ENCODE measurements at regions not wholly inside any gene's neighbourhood (a gene's known extent, or its start where the extent isn't known, plus 50 kb on each side); places are given as distances from the start of the nearest gene placed in this dataset.
"Not testable (repeated sequence)": the region's sequence is repeated elsewhere in the genome, so short reads cannot be mapped to it uniquely, and the experiment has no call there.

DNA sequence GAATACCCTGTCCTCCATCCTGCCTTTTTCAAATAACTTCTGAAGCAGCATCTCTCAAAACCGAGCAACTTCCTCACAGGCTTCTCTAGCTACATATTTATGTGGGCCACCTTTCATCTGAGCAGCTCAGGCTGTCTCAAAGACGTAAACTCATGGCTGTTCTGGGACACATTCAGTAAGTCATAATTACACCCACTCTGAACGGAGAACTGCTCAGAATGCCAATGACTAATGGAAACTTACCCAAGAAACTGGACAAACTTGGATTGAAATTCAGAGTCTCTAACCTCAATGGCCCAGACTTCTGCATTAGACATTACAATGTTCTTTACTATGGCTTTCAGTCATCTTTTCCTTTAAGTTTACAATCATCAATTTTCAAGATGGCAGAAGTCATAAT, 145.2 kb downstream of the RAD51AP2 start:
- POLR2A ChIA-PET, result no interaction called here
- CTCF ChIA-PET, result no interaction called here

DNA sequence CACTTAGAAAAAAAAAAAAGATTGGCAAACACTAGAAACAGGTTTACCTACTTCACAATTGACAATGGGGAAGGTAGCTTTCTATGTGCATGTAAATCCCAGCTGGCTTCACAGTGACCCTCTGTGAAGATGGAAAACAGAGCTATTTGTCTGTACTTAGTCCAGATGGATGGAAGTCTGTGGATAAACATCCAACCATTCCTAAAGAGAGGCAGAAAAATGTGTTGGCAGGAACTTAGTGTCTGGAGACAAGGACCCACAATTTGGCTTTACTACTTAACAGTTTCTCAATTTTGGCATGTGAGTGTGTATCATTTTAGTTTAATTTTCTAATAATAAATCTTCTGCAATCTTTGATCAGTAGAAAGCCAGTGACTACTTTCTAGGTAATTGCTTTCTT, 154.4 kb downstream of the RAD51AP2 start:
- POLR2A ChIA-PET, result no interaction called here
- CTCF ChIA-PET, result no interaction called here

DNA sequence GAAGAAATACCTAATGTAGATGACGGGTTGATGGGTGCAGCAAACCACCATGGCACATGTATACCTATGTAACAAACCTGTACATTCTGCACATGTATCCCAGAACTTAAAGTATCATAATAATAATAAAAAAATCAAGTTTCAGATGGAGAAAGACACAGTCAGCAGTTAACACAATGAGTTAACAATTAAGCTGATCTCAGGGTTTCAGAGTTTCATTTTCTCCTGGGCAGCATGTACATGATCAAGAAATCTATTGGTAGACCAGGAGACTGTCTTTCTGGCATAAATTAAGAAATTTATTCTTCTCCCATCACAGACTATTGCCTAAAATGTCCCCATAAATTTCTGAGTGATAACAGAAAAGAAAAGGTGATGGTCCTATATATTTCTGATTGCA, 155.3 kb downstream of the RAD51AP2 start:
- ChIA-PET CTCF (no interaction called here), POLR2A (no interaction called here)

DNA sequence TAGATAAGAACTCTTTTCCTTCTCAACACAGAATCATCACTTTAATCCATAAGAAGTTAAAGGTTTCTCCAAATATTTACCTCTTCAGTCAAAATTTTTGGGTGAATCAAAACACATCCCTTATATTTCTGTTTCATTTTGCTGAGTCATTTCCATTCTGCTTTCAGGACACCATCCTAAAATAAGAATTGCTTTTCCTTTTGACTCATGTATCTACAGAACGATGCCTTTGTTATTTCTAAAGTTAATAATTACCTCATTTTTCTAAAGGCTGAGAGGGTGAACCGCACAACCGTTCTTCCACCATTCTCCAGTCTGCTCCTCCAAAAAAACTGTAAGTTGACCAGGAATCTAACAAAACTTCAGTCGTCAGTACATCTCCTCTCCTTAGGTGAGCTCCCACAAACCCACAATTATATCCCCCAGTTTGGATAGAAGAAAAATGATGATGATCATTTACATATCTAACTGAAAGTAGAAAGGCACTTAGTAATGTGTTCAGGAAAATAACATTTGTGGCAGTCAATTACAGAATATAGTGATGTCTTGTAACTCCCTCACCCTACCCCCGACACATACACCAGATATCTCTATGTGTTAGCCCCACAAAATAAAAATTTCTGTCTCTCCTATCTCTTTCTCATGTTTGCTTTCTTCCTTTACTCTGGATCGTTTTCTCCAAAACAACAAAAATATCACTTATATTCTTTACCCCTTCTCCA, 162.5 kb downstream of the RAD51AP2 start:
- ChIA-PET POLR2A (no interaction called here), CTCF (no interaction called here)

DNA sequence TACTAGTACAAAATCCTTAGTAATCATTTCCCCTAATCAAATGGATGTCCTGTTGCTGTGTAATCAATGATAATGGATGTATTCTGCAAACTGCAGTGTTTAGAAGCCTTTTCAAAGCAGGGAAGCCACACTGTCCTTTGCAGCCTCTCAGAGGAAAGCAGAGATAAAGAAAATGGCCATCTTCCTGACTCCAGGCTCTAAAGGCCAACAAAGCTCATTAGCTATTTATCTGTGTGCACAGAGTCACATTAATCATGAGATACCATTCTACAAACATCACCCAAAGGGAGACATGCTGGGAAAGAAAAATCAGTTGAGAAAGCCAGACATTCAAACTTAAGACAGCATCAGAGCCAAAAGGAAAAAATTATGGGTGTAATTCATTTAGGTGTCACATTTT, 165.0 kb downstream of the RAD51AP2 start:
- POLR2A ChIA-PET, result no interaction called here
- CTCF ChIA-PET, result no interaction called here

DNA sequence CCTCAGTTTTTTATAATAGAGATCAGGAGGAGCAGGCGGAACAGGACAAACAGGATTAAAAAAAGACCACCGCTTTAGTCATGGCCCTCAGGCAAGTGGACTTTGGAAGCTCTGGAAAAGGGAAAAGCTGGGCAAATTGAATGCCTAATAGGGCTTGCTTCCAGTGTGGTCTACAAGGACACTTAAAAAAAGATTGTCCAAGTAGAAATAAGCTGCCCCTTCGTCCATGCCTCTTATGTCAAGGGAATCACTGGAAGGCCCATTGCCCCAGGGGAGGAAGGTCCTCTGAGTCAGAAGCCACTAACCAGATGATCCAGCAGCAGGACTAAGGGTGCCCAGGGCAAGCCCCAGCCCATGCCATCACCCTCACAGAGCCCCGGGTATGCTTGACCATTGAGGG, 175.5 kb downstream of the RAD51AP2 start:
- CTCF ChIA-PET, result not testable (repeated sequence)

DNA sequence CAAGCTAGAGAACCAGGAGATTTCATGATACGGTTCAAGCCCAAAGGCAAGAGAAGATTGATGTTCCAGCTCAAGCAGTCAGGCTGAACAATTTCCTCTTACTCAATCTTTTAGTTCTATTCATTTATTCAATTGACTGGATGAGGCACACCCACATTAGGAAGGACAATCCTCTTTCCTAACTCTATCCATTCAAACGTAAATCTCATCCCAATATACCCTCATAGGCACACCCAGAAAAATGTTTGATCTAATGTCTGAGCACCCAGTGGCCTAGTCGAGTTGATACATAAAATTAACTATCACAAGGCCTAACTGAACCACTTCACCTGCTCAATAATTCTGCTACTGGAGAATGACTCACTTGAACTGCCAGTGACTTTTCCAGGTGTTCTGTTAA, 180.7 kb downstream of the RAD51AP2 start:
- ChIA-PET CTCF (no interaction called here), POLR2A (no interaction called here)

More for the DNA sequence above, 175.5 kb downstream of the RAD51AP2 start:
- POLR2A ChIA-PET, result not testable (repeated sequence)

DNA sequence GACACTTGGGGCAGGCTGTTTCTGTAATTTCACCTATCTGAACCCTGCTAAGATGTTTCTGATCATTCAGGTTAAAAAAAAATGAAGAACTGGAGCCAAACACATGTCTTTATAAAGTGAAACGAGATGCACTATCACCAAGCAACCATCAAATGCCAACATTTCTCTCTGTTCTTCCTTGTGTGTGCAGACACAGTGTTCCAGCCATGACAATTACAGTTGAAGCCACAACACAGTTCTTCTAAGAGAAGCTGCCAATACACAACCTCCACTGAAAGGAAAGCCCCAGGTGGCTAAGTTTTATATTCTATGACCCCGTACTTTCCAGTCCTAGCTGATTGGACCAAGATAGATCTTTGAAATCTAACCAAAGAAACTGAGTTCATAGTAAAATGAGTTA, 181.8 kb downstream of the RAD51AP2 start:
- CTCF ChIA-PET, result no interaction called here
- POLR2A ChIA-PET, result no interaction called here

DNA sequence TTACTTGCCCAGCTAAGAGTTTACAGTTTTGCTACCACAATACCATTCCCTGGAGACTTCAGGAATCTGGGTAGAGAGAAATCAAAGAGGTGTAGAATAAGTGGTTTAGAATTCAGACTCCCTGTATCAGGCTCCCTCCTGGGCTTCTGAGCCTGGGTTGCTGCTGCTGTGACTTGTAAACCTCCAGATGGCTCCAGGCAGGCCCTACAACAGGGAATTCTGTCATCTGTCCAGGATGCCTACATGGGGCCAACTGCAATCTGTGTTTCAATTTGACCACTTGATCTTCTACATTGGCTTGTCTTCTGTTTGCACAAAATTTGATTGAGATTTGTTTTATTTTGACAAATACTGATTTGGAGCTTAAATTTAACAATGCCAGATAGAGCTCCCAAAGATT, 183.9 kb downstream of the RAD51AP2 start:
- ChIA-PET POLR2A (no interaction called here), CTCF (no interaction called here)

DNA sequence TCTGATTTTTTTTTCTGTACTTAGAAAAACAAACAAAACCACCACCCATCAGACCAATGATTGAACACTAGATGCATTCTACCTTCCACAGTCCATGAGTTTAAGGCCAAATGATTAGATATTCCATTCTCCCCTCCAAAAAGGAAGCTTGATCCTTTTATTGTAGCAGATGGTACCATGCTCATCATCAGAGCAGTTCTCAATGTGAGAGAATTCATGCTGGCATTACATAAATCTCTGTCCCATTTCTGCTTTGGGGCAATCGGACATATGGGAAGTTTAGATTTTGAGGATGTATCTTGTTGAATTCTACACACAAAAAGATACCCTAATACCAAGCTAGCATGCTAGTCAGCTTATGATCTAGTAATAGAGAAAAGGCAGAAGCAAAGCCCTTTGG, 186.6 kb downstream of the RAD51AP2 start:
- POLR2A ChIA-PET, result no interaction called here
- CTCF ChIA-PET, result no interaction called here

DNA sequence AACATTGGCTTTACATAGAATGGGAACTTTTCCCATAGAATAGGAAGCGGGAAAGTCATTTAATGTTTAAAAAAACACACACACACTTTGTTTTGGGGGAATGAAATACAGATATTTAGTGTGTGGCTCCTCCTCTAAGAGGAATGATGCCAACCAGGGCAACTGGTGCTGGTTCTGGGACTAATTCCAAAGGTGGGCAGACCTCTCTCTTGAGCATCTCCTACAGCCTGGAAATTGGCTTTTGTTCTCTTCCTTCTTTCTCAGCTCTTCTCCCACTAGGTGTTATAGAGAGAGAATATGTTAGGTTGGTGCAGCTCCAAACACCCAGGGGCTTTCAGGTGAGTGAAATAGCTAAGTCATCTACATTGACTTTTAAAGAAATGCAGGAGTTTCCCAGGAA, 190.1 kb downstream of the RAD51AP2 start:
- POLR2A ChIA-PET, result no interaction called here
- CTCF ChIA-PET, result no interaction called here

DNA sequence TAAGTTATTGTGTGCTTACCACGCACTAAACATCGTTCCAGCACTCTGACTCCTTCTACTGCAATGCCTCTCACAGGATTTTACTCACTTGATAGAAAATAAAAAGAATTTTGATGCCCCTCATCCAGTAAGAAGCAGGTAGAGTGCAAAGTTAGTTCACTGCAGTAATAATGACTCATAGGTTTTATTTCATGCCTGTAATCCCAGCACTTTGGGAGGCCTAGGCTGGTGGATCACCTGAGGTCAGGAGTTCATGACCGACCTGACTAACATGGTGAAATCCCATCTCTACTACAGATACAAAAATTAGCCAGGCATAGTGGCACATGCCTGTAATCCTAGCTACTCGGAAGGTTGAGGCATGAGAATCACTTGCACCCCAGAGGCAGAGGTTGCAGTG, 190.6 kb downstream of the RAD51AP2 start:
- CTCF ChIA-PET, result no interaction called here
- POLR2A ChIA-PET, result no interaction called here

DNA sequence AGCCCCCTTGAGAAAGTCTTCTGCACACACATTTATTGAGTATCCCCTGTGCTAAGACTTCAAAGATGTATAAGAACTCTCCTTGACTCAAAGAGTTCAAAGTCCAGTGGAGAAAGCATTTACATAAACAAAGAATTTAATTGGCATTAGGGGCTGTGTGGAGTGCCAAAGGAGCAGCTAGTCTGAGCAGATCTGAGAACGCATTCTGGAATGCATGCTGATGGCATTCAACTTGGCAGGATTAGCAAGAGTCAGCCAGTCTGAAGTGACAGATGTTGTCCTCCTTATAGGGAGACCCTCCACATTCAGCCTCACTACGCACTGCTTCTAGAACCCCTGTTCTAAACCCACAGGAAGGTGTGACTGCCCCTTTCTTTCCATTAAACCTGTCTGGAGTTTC, 191.5 kb downstream of the RAD51AP2 start:
- CTCF ChIA-PET, result no interaction called here
- POLR2A ChIA-PET, result no interaction called here

DNA sequence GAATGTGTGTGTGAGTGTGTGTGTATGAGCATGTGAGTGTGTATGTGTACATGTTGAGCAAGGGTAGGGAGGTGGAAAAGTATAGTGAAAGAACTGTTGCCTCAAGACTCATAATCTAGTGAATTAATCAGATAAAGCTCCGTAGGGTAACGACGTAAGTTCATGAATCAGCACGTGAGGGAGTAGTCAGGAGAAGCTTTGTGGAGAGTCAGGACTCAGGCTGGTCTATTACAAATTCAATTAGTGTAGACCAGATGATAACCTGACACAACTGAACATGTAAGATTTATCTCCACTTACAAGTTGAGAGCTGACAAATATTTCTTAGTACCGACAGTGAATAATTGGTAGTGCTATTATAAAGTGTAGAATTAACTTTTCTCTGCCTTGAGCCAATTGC, 194.5 kb downstream of the RAD51AP2 start:
- POLR2A ChIA-PET, result no interaction called here
- CTCF ChIA-PET, result no interaction called here

DNA sequence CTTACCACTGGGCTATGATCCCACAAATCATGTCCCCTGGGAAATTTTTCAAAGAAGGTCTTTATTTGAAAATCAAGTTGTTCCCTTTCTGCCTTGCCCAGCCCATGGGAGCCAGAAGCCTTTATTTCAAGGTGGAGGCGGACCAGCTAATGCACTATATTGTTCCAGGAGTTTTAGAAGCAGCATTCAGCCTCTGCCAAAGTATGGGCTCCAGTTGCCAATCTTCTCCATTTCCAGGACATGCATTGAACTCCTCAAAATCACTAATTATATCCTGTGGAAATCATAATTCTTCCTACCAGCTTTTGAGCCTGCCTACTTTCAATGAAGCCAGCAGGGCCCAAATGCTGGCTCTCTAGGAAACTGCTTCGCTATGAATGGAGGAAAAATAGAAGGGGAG, 195.8 kb downstream of the RAD51AP2 start:
- ChIA-PET CTCF (no interaction called here), POLR2A (no interaction called here)

DNA sequence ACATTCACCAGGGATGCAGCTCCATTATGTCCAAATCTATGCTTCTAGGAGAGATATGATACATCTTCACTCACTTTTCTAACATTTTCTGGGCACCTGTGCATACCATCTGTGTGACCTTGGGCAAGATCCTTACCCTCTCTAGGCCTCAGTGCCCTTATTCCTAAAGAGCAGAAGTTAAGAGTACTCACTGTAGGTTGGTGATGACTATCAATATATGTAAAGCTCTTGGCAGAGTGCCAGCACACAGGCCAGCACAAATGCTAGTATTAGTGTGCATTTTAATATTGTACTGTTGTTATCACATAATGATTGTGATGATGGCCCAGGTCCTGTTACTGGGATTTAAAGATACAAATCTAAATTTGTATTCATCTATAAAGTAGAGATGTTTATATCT, 199.2 kb downstream of the RAD51AP2 start:
- CTCF ChIA-PET, result no interaction called here
- POLR2A ChIA-PET, result no interaction called here

DNA sequence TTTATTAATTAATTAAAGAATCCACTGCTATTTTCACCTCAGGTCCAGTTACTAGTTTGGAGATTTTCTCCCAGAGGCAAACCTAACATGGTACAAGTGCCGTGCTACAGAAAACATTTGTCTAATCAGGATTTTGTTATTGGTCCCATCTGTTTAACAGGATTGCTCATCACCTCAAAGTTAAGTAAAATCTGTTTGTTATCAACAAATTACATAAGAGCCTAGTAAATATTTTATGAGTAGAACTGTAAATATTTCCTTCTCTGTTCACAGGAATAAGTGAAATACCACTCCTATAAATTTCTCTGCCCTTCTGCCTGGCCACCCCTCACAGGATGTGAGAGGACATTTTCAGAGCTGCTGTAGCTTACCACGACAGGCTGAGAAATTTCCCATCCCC, 200.2 kb downstream of the RAD51AP2 start:
- POLR2A ChIA-PET, result no interaction called here
- CTCF ChIA-PET, result no interaction called here

DNA sequence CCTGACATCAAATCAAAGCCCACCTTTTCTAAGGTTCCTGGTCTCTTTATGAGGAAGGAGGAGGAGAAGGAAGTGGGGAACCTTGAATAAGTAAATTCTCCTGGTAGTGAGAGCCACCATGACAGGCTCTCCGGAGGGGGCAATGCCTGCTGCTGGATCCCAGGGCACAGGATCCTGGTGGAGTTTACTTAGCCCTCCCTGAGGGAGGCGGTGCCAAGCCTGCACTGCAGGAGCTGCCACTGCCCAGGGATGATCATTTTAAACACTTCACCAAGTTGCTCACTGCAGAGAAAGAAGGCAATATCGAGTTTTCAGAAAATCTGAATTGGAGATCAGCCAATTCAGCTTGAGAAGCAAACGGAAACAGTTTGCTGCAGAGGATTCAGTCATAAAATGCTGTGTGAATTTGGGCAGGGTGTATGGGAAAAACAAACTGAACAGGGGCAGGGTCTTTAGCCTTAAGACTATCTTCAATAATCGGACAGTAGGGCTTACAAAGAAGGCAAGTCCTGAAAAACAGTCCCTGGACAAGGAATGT, 200.7 kb downstream of the RAD51AP2 start:
- ChIA-PET POLR2A (no interaction called here), CTCF (no interaction called here)

DNA sequence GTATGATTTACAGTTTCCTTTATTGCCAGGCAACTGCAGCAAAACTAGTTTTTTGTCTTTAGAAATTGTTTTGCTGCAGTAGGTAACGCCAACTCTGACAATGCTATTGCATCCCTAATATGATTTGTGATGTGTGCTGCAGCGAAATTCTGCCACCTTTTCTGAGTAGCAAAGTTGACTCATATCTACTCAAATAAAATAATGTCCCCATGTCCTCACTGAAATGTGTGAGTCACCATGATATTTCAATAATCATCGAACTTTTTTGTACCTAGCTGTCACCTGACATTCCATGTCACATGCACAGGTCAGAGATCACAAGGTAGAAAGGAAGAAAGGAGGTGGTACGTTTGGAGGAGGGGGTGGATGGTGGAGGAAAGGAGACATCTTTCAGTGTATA, 205.0 kb downstream of the RAD51AP2 start:
- POLR2A ChIA-PET, result no interaction called here
- CTCF ChIA-PET, result no interaction called here

DNA sequence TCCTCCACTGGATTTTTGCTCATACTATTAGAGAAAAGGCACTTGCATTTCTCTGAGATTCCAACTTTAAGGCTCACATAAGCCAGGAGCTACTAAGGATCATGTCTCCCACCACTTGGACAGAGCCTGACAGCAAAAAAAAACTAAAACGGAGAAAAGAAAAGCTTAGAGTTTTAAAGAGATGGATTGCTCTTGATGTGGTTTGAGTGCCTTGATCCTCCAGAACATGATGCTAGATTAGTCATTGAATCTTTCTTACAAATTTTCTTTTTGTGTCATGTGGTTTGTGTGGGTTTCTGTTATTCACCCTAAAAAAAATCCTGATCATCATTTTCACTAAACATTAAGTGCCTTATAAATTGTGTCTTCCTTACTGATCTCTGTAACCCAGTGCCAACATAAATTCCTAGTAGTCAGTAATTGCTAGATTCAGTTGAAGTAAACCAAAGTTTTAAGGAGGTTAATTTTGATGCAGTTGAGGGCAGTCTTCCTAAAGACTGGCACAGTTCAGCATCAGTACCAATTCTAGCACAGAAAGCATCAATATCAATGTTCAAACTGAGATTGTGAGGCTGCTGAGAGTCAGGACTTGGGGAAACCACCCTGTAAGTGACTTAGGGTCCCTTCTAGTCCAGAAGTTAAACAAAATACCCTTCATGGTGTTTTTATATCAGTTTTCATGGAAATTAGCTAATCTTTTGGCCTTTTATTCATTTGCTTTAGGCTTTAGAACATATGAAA, 206.3 kb downstream of the RAD51AP2 start:
- ChIA-PET POLR2A (no interaction called here), CTCF (no interaction called here)

DNA sequence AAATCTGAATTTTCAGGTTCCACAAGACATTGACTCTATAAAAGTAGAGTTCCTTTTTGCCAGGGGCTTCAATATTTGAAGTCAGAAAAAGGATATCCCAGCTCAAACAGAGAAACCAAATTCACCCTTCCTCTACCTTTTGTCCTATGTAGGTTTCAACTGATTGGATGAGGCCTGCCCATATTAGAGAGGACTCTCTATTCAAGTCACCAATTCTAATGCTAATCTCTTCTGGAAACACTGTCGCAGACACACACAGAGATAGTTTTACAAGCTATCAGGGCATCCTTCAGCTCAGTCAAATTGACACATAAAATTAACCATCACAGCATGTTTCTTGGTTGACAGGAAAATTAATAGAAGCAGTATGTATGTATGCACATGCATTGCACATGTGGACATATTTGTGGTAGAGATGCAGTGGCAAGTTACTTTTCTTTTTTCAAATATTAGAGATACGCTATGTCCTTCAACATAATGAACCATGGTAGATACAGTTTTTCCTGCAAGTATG, 207.1 kb downstream of the RAD51AP2 start:
- POLR2A ChIA-PET, result no interaction called here
- CTCF ChIA-PET, result no interaction called here
